Skeletal muscle tissue (tissue), 3 donors: ENCODE measurements at regions not wholly inside any gene's neighbourhood (a gene's known extent, or its start where the extent isn't known, plus 50 kb on each side); places are given as distances from the start of the nearest gene placed in this dataset.
"Not testable (repeated sequence)": the region's sequence is repeated elsewhere in the genome, so short reads cannot be mapped to it uniquely, and the experiment has no call there.

Experiments used
- H3K27ac ChIP-seq: one replicate; pipeline ENCODE4 v1.7.0; 2013; ENCODE audit warnings: mild to moderate bottlenecking, low read depth, low read length, inconsistent platforms
- H3K27me3 ChIP-seq, 3 donors: one replicate each; pipeline ENCODE4 v1.7.0; 2013; ENCODE audit warnings: low read length in 3 of 3; ENCODE audit not compliant: control insufficient read depth in 3 of 3, insufficient read depth in 3 of 3
- H3K36me3 ChIP-seq, 3 donors: one replicate each; pipeline ENCODE4 v1.7.0; 2013; ENCODE audit warnings: low read length in 3 of 3; ENCODE audit not compliant: control insufficient read depth in 3 of 3, insufficient read depth in 3 of 3
- H3K4me1 ChIP-seq, 3 donors: one replicate each; pipeline ENCODE4 v1.7.0; 2013; ENCODE audit warnings: low read length in 3 of 3, mild to moderate bottlenecking in 3 of 3; ENCODE audit not compliant: control insufficient read depth in 3 of 3, insufficient read depth in 3 of 3
- H3K4me3 ChIP-seq, 3 donors: one replicate each; pipeline ENCODE4 v1.7.0; 2013; ENCODE audit warnings: low read length in 3 of 3
- H3K9ac ChIP-seq, 3 donors: one replicate each; pipeline ENCODE4 v1.7.0; 2013; ENCODE audit warnings: low read length in 3 of 3, mild to moderate bottlenecking in 3 of 3, moderate library complexity in 2 of 3, low read depth in 1 of 3
- H3K9me3 ChIP-seq, 3 donors: one replicate each; pipeline ENCODE4 v1.7.0; 2013; ENCODE audit warnings: low read length in 3 of 3; ENCODE audit not compliant: control insufficient read depth in 3 of 3
- donor health status: Osteomylitis.

- not testable (repeated sequence) for H3K9me3 ChIP-seq, H3K9ac ChIP-seq, H3K4me1 ChIP-seq, H3K36me3 ChIP-seq, H3K27ac ChIP-seq, H3K27me3 ChIP-seq, H3K4me3 ChIP-seq
These were observed 67.1 kb upstream of the MUC20 start for GRCh38 chr3:195653641-195654040.

- H3K27ac ChIP-seq, H3K36me3 ChIP-seq, H3K9ac ChIP-seq, H3K9me3 ChIP-seq, H3K4me3 ChIP-seq, H3K27me3 ChIP-seq, H3K4me1 ChIP-seq: not testable (repeated sequence)
These were observed 64.4 kb upstream of the APOD start for GRCh38 chr3:195647912-195648702.

- not testable (repeated sequence) for H3K4me3 ChIP-seq, H3K9me3 ChIP-seq, H3K9ac ChIP-seq, H3K27me3 ChIP-seq, H3K4me1 ChIP-seq, H3K36me3 ChIP-seq, H3K27ac ChIP-seq
These were observed 62.1 kb upstream of the APOD start for GRCh38 chr3:195645872-195646271.

- H3K36me3 ChIP-seq, H3K9ac ChIP-seq, H3K4me3 ChIP-seq, H3K4me1 ChIP-seq, H3K27ac ChIP-seq, H3K27me3 ChIP-seq, H3K9me3 ChIP-seq: not testable (repeated sequence)
These were observed 59.5 kb upstream of the APOD start for GRCh38 chr3:195643245-195643644.

- not testable (repeated sequence) for H3K9ac ChIP-seq, H3K27me3 ChIP-seq, H3K9me3 ChIP-seq, H3K27ac ChIP-seq, H3K4me3 ChIP-seq, H3K4me1 ChIP-seq, H3K36me3 ChIP-seq
These were observed 58.6 kb upstream of the APOD start for GRCh38 chr3:195642311-195642710.

GRCh38 chr3:195638456-195638855, 54.7 kb upstream of the APOD start:
- H3K27ac ChIP-seq, H3K9ac ChIP-seq, H3K9me3 ChIP-seq: not testable (repeated sequence)

GRCh38 chr3:195637473-195638233, 53.9 kb upstream of the APOD start:
- H3K27me3 ChIP-seq, H3K9ac ChIP-seq, H3K9me3 ChIP-seq, H3K4me3 ChIP-seq, H3K27ac ChIP-seq, H3K36me3 ChIP-seq, H3K4me1 ChIP-seq: not testable (repeated sequence)

More at GRCh38 chr3:195638456-195638855, 54.7 kb upstream of the APOD start:
- H3K4me3 ChIP-seq, H3K4me1 ChIP-seq, H3K36me3 ChIP-seq, H3K27me3 ChIP-seq: not testable (repeated sequence)

- H3K4me1 ChIP-seq, H3K9ac ChIP-seq, H3K36me3 ChIP-seq, H3K27ac ChIP-seq, H3K4me3 ChIP-seq, H3K27me3 ChIP-seq, H3K9me3 ChIP-seq: not testable (repeated sequence)
These were observed 53.3 kb upstream of the APOD start for GRCh38 chr3:195637011-195637410.

- H3K9ac ChIP-seq, H3K27ac ChIP-seq, H3K4me3 ChIP-seq, H3K4me1 ChIP-seq, H3K36me3 ChIP-seq, H3K27me3 ChIP-seq, H3K9me3 ChIP-seq: not testable (repeated sequence)
These were observed 52.4 kb upstream of the APOD start for GRCh38 chr3:195635898-195636685.

- H3K4me3 ChIP-seq, H3K27me3 ChIP-seq, H3K27ac ChIP-seq, H3K9me3 ChIP-seq, H3K9ac ChIP-seq, H3K4me1 ChIP-seq, H3K36me3 ChIP-seq: not testable (repeated sequence)
These were observed 51.6 kb upstream of the APOD start for GRCh38 chr3:195635262-195635873.
